GM18951 (cell line): ENCODE measurements at regions not wholly inside any gene's neighbourhood (a gene's known extent, or its start where the extent isn't known, plus 50 kb on each side); places are given as distances from the start of the nearest gene placed in this dataset.

Experiments
- POLR2A ChIP-seq: IDR thresholded peaks from 4 replicates; pipeline ENCODE4 v1.6.1; 2011; ENCODE audit warnings: mild to moderate bottlenecking; ENCODE audit not compliant: insufficient read length, insufficient read depth; ENCODE audit errors: extremely low read depth
- in situ Hi-C: fragments of 300-500 bp; cut with MboI; formaldehyde crosslinking; loops from one replicate; pipeline ENCODE4 v1.12.0; 2022; ENCODE audit warnings: low sequenced_read_pairs, mixed read lengths, inconsistent platforms; ENCODE audit not compliant: unreplicated experiment

DNA sequence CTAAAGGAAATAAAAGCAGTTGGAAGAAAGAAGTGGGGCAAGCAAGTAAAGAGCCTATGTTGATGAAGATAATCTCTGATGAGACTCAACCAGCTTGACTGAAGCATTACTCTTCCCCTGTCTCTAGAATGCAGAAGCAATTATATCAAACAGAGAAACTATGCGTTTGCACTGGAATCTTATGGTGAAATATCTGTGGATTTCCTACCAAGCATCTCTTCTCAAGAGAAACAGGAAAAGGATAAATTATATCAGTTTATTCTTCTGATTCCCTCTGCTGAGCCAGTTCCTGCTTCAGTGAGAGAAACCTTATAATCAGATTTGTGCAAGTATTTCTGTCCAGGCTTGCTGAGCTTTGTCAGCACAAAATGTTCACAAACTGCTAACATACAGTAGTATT is 316.7 kb upstream of the SLC7A11 start:
- no peak for TF ChIP-seq POLR2A
- in situ Hi-C loops: loop anchor here (25.0 kb wide), 1 partner anchor 522 kb away; no protein-coding TSS in a partner anchor

DNA sequence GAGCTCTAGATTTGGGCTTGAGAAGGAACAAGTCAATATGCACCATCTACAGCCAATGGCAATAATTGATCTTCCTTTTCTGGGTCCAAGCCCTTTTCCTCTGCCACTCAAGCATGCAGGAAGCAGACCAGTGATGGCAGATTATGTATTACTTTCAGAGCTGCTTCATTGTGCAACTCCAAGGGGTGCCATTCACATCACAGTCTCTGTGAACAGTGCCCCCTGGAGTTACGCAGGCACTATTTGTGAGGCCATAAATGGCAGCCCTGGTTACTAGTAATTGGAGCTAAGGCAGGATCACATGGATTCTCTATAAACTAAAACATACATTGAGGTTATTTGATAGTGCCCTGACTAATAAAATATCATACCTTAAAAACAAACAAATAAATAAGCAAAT is 313.4 kb upstream of the SLC7A11 start:
- no peak for TF ChIP-seq POLR2A
- in situ Hi-C loops: loop anchor here (25.0 kb wide), 1 partner anchor 518 kb away; no protein-coding TSS in a partner anchor

- in situ Hi-C loops: loop anchor here (25.0 kb wide), 1 partner anchor 518 kb away; no protein-coding TSS in a partner anchor
- no peak for TF ChIP-seq POLR2A
These were observed 313.0 kb upstream of the SLC7A11 start for GRCh38 chr4:138555108-138555507.

DNA sequence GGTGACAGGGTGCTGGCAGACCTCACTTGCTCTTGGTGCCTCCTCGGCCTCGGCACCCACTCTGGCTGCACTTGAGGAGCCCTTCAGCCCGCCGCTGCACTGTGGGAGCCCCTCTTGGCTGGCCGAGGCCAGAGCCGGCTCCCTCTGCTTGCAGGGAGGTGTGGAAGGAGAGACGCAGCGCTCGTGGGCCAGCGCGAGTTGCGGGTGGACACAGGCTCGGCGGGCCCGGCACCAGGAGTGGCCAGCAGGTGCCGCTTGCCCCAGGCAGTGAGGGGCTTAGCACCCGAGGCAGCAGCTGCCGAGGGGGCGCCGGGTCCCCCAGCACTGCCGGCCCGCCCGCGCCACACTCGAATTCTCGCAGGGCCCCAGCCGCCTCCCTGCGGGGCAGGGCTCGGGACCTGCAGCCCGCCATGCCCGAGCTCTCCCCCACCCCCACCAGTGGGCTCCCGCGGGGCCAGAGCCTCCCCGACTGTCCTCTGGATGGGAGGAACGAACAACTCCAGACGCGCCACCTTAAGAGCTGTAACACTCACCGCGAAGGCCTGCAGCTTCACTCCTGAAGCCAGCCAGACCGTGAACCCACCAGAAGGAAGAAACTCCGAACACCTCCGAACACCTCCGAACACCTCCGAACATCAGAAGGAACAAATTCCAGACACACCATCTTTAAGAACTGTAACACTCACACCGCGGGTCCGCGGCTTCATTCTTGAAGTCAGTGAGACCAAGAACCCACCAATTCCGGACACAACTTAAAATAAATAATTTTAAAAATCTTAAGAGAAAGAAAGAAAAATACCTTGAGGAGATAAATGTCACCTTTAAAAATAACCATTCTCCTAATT is 311.1 kb upstream of the SLC7A11 start:
- in situ Hi-C loops: loop anchor here (25.0 kb wide), 1 partner anchor 516 kb away; no protein-coding TSS in a partner anchor
- no peak for TF ChIP-seq POLR2A

- in situ Hi-C loops: no loop called here
- no peak for TF ChIP-seq POLR2A
These were observed 300.1 kb upstream of the SLC7A11 start for GRCh38 chr4:138542191-138542776.

GRCh38 chr4:138540056-138540800 is 298.1 kb upstream of the SLC7A11 start:
- no peak for TF ChIP-seq POLR2A
- in situ Hi-C loops: no loop called here

DNA sequence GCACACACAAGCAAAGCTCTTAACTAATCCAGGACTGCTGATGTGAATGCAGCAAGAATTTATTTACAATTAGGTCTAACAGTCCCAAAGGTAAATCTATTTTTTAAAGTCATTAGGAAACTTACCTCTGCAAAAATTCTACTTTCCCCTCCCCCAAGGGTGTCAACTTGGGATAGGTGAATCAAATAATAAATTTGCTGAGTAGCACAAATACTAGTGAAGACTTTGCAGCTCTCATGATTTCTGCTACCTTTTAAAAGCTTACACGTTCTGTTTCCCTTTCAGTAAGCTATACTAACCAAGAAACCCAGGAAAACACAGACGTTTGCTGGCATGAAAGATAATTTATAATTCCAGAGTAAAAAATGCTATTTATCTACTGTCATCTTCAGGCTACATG is 296.6 kb upstream of the SLC7A11 start:
- in situ Hi-C loops: no loop called here
- no peak for TF ChIP-seq POLR2A

- in situ Hi-C loops: no loop called here
- no peak for TF ChIP-seq POLR2A
These were observed 295.8 kb upstream of the SLC7A11 start for GRCh38 chr4:138537731-138538490.

GRCh38 chr4:138535316-138535715 is 293.2 kb upstream of the SLC7A11 start:
- in situ Hi-C loops: no loop called here
- TF ChIP-seq POLR2A: no peak

- in situ Hi-C loops: no loop called here
- no peak for TF ChIP-seq POLR2A
These were observed 280.2 kb upstream of the SLC7A11 start for GRCh38 chr4:138522366-138522765.

- in situ Hi-C loops: no loop called here
- no peak for TF ChIP-seq POLR2A
These were observed 279.7 kb upstream of the SLC7A11 start for GRCh38 chr4:138521809-138522208.

DNA sequence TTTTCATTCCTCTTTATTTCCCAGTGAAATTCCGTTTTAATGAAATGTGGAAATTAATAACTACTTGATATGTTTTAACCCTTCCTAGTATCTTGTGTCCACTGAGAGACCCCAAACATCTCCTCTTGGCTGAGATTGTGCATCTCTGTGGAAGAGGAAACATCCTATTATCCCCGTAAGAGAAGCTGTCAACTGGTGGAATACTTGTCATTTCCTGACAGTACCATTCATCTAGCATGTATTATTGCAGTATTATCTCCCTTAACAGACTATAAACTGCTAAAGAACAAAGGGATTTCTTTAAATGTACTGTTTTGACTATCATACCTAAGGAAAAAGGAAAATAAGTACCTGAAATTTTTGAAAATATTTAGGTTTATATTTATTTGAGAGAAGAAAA is 277.3 kb upstream of the SLC7A11 start:
- no peak for TF ChIP-seq POLR2A
- in situ Hi-C loops: no loop called here

DNA sequence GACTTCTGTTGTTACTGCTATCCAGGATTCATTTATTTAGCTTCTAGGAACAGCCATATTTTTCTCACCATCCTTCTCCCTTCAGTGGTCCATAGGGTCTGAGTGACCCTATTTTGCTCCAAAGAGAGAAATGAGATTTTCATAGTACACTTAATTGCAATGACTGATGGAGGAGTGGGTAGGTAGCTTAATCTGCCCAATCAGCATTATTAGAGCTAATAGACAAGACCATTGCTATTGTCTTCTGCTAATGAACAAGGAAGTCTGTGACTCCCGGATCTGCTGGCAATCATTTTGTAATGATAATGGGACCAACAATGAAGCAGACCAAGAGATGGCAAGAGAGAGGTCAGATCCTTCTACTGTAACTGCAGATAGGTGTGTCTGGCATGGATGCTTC is 271.4 kb upstream of the SLC7A11 start:
- in situ Hi-C loops: no loop called here
- TF ChIP-seq POLR2A: no peak
